Lower lobe of right lung (tissue), 2 donors: ENCODE measurements at regions not wholly inside any gene's neighbourhood (a gene's known extent, or its start where the extent isn't known, plus 50 kb on each side); places are given as distances from the start of the nearest gene placed in this dataset.

Experiments
- ATAC-seq, 2 donors: fragments of 200-7000 bp; cut with Tn5 transposase; one replicate each; pipeline ENCODE4 v1.9.1; 2020 to 2022; ENCODE audit warnings: mild to moderate bottlenecking in 2 of 2, moderate library complexity in 2 of 2
- DNase-seq: peaks from one replicate; pipeline ENCODE4 v3.0.0-alpha.2; 2020
- H3K27ac ChIP-seq: fragments of 200-600 bp; one replicate; pipeline ENCODE4 v1.8.0; 2022
- H3K27me3 ChIP-seq: fragments of 200-600 bp; one replicate; pipeline ENCODE4 v1.8.0; 2022; ENCODE audit warnings: low read depth
- H3K36me3 ChIP-seq: fragments of 200-600 bp; one replicate; pipeline ENCODE4 v1.8.0; 2022; ENCODE audit warnings: mild to moderate bottlenecking
- H3K4me1 ChIP-seq: fragments of 200-600 bp; one replicate; pipeline ENCODE4 v1.8.0; 2022
- H3K4me3 ChIP-seq: fragments of 200-600 bp; one replicate; pipeline ENCODE4 v1.8.0; 2022; ENCODE audit warnings: mild to moderate bottlenecking
- H3K9me3 ChIP-seq: fragments of 200-600 bp; one replicate; pipeline ENCODE4 v1.8.0; 2022
- CTCF ChIP-seq: fragments of 200-600 bp; IDR thresholded peaks from one replicate; pipeline ENCODE4 v1.8.0; 2022; ENCODE audit warnings: antibody characterized with exemption, mild to moderate bottlenecking
- intact Hi-C: fragments of 100-400 bp; cut with DNase I; formaldehyde crosslinking; loops from one replicate; pipeline ENCODE4 v1.11.0; 2022
- donor health status: DM: no; HTN: yes; CAD: no; lungs with severe emphysema.

- H3K36me3 ChIP-seq, result no peaks in the 10 kb centered on the region
- intact Hi-C loops, result no loop called here
- no peak for TF ChIP-seq CTCF
- H3K4me3 ChIP-seq, result no peak overlapping the region
- no peak overlapping the region for H3K27ac ChIP-seq
- no peaks in the 10 kb centered on the region for H3K9me3 ChIP-seq
- peaks cover 12% of the 10 kb centered on the region for H3K27me3 ChIP-seq
- no peaks in the 10 kb centered on the region for H3K4me1 ChIP-seq
- no peak for ATAC-seq
- no peak for DNase-seq
Measured at GRCh38 chr17:6347776-6348175, 87.1 kb downstream of the AIPL1 start.

GRCh38 chr17:6346986-6347385 lies 87.9 kb downstream of the AIPL1 start:
- ATAC-seq, result no peak
- peaks cover 10% of the 10 kb centered on the region for H3K27me3 ChIP-seq

GRCh38 chr17:6346156-6346786 lies 88.7 kb downstream of the AIPL1 start:
- ATAC-seq, result no peak
- no peak for TF ChIP-seq CTCF
- intact Hi-C loops, result no loop called here
- H3K4me3 ChIP-seq, result no peak overlapping the region
- no peak overlapping the region for H3K27ac ChIP-seq
- no peaks in the 10 kb centered on the region for H3K36me3 ChIP-seq
- no peaks in the 10 kb centered on the region for H3K4me1 ChIP-seq
- no peak for DNase-seq
- H3K9me3 ChIP-seq, result no peaks in the 10 kb centered on the region
- H3K27me3 ChIP-seq, result peaks cover 8% of the 10 kb centered on the region

More at GRCh38 chr17:6346986-6347385, 87.9 kb downstream of the AIPL1 start:
- Histone ChIP-seq H3K4me3 (no peak overlapping the region), H3K9me3 (no peaks in the 10 kb centered on the region), H3K4me1 (no peaks in the 10 kb centered on the region), H3K36me3 (no peaks in the 10 kb centered on the region), H3K27ac (no peak overlapping the region)
- no peak for TF ChIP-seq CTCF
- DNase-seq, result no peak
- intact Hi-C loops, result no loop called here

- no peak for TF ChIP-seq CTCF
- no peak overlapping the region for H3K27ac ChIP-seq
- no peaks in the 10 kb centered on the region for H3K36me3 ChIP-seq
- H3K27me3 ChIP-seq, result peaks cover 3% of the 10 kb centered on the region
- no peaks in the 10 kb centered on the region for H3K4me1 ChIP-seq
- DNase-seq, result no peak
- intact Hi-C loops, result no loop called here
- H3K9me3 ChIP-seq, result no peaks in the 10 kb centered on the region
- H3K4me3 ChIP-seq, result no peak overlapping the region
- ATAC-seq, result no peak
Measured at GRCh38 chr17:6343736-6344135, 91.2 kb downstream of the AIPL1 start.

- DNase-seq, result no peak
- H3K36me3 ChIP-seq, result no peaks in the 10 kb centered on the region
- H3K27ac ChIP-seq, result no peak overlapping the region
- no peaks in the 10 kb centered on the region for H3K4me1 ChIP-seq
- H3K27me3 ChIP-seq, result peaks cover 3% of the 10 kb centered on the region
- no peak for TF ChIP-seq CTCF
- ATAC-seq, result no peak
- H3K4me3 ChIP-seq, result no peak overlapping the region
- intact Hi-C loops, result no loop called here
- H3K9me3 ChIP-seq, result no peaks in the 10 kb centered on the region
Measured at GRCh38 chr17:6343191-6343590, 91.7 kb downstream of the AIPL1 start.
